Ramos (cell line): ENCODE measurements at regions not wholly inside any gene's neighbourhood (a gene's known extent, or its start where the extent isn't known, plus 50 kb on each side); places are given as distances from the start of the nearest gene placed in this dataset.

Experiments
- in situ Hi-C: fragments of 300-500 bp; cut with MboI; formaldehyde crosslinking; loops from one replicate; pipeline ENCODE4 v1.14.3; 2022; ENCODE audit warnings: low sequenced_read_pairs; ENCODE audit not compliant: unreplicated experiment

DNA sequence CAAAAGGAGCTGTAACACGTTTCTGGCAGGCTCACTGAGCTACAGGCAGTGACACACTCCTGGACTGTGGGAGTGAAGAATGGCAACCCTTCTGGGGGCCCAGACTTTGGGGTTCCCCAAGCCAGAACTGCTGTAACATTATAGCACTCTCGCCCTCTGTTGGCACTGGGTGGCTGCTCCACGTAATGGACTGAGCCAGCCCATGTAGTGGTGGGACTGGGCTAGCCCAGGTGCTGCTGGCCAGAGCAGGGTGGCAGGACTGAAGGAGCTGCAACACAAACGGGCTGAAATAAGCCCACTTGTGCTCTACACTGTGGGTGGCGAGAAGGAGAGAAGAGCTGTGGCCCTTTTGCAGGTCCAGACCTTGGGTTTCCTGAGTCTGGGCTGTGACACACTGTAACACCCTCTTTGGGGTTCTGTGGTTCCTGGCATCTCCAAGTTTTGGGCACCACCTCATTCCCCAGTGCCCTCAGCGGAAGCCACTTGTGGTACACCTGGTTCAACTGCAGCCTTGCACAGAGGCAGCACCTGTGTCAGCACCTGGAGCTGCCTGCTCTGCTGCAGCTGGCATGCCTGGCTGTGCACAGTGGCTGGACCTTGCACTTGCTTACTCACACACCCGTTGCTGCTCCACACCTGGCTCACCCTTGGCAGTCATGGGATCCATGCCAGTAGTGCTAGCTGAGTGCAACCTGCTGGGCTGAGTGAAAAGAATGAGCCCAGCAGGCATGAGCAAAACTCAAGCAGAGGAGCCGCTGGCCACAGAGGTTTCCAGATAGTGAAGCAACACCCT lies 95.0 kb upstream of the PRR16 start:
- in situ Hi-C loops, result no loop called here

DNA sequence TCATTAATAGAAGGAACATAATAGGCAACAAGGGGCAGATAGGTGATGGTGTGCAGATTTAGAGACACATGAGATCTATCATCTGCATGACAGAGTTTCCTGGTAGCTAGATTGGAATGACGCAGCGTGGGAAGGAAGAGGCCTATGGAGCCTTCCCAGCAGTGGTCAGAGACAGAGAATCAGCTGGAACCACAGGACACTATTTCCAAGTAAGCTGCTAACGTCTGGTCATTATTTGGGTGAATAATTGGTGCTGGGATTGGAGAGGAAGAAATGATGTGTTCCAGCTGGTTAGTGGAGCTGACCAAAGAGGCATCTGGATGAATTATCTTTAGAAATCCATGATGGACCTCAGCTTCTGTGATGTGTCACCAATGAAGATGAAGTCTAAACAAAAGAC lies 91.2 kb upstream of the PRR16 start:
- in situ Hi-C loops, result no loop called here

DNA sequence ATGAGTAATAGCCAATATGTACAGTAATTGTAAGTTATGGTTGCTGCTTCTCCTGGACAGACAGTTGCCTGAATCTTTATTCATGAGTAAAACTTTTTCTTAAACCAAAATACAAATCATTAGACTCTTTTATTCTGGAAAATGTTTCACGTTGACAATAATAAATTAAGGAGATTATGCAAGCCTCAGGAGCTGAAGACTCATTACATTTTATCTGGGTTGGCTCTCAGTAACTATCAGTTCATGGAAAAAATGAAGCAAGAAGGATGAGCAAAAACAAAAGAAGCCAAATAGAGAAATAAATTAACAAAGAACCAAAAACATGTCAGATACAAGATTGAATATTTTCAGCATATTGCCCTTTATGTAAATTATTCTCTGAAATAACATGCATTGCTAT lies 88.9 kb upstream of the PRR16 start:
- in situ Hi-C loops, result no loop called here

DNA sequence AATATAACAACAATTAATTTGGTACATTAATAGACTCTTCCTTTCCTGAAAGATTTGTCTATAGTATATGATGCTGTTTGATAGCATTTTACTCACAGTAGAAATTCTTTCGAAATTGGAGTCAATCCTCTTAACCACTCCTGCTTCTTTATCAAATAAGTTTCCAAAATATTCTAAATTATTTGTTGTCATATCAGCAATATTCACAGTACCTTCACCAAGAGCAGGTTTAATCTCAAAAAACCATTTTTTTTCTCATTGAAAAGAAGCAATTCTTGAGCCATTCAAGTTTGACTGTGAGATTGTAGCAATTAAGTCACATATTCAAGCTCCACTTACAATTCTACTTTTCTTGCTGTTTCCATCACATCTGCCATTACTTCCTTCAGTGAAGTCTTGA lies 83.5 kb upstream of the PRR16 start:
- in situ Hi-C loops, result no loop called here

DNA sequence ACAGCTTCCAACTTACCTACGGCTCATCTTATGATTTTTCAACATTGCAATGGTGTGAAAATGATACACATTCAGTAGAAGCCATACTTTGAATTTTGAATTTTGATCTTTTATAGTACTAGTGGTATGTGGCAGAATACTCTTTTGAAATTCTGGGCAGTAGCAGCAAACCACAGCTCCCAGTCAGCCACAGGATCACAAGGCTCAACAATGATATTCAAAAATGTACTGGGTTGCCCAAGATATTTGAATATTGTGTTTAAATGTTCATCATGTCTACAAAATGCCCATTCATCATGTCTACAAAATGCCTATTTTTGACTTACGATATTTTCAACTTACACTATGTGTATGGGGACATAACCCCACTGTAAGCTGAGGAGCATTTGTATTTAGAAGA lies 81.3 kb upstream of the PRR16 start:
- in situ Hi-C loops, result no loop called here

DNA sequence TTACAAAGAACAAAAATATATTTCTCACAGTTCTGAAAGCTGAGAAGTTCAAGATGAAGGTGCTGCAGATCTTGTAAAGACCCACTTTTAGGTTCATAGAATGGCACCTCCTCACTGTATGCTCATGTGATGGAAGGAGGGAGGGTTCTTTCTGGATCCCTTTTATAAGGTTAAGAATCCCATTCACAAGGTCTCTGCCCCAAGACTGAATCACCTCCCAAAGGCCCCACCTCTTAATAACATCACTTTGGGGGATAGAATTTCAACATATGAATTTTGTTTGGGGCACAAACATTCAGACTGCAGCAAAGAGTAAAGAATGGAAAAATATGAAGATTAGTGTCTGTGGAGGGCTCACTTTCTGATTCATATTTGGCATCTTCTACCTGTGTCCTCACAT lies 77.1 kb upstream of the PRR16 start:
- in situ Hi-C loops, result no loop called here

DNA sequence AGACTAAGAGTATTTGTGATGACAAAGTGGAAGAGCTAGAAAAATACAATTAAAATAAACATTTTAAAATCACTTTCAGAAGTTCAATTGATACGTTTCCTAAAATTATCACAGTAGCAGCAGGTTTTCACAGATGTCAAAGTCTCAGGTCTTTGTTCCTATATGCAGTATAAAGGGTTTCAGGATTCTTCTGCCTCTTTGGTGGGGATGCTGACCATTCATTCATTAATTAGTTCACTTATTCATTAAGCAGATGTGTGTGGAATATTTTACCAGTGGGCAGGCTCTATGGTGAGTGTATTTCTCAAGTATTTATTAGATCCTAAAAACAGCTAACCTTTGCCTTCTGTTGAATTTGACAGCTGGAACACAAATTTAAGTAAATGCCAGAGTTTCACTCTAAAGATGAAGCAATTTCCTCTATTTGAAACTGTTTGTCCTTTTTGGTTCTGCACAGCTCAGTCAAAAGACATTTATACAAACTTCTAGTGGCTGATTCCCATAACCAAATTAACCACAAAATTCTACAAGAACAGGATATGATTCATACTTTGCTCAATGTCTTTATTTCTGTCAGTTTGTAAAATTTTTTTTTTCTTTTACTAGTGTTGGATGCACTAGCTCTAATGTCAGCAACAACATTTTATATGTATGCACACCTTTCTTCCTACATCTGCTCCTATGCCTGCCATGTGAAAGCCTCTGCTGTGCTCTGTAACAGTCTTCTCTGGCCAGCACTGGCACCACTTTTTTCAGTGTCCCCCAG lies 75.9 kb upstream of the PRR16 start:
- in situ Hi-C loops, result no loop called here

DNA sequence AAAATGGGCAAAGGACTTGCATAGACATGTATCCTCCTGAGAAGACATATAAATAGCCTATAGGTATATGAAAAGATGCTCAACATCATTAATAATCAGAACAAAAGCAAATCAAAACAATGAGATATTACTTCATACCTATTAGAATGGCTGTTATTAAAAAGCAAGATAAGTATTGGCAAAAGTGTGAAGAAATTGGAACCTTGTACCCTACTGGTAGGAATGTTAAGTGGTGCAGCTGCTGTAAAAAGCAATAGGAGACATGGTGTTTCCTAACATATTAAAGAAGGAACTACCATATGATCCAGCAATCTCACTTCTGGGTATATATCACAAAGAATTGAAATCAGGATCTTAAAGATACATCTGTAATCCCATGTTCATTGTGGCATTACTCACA lies 69.8 kb upstream of the PRR16 start:
- in situ Hi-C loops, result no loop called here

DNA sequence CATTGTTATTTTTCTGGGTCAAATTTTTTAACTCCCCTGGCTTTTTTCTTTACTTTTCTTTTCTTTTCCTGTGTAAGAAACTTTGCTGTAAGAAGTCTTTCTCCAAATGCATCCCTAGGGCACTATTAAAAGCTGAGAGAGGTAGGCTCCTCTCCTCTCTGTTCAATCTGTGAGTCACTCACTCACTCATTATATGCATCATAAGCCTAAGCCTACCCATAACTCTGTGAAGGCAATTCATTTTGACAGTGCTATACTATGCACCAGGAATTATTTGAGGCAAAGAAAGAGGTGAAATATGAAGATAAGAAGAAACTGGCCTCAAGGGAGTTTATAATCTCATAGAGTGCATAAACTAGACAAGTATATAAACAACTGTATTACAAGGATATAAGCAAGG lies 67.9 kb upstream of the PRR16 start:
- in situ Hi-C loops, result no loop called here

DNA sequence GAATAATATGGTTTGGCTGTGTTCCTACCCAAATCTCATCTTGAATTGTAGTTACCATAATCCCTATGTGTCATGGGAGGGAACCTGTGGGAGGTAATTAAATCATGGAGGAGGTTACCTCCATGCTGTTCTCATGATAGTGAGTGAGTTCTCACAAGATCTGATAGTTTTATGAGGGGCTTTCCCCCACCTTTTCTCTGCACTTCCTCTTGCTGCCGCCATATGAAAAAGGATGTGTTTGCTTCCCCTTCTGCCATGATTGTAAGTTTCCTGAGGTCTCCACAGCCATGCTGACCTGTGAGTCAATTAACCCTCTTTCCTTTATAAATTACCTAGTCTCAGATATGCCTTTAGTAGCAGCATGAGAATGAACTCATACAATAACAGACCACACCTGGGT lies 63.7 kb upstream of the PRR16 start:
- in situ Hi-C loops, result no loop called here

DNA sequence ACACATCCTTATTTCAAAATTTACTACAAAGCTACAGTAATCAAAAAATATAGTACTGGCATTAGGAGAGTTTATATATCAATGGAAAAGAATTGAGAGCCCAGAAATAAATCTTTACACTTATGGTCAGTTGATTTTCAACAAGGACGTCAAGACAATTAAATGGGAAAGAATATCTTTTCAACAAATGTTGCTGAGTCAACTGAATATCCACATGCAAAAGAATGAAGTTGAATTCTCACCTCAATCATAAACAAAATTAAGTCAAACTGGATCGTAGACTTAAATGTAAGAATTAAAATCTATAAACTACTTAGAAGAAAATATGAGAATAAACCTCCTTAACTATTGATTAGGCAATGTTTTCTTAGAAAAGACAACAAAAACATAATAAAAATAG lies 61.5 kb upstream of the PRR16 start:
- in situ Hi-C loops, result no loop called here

DNA sequence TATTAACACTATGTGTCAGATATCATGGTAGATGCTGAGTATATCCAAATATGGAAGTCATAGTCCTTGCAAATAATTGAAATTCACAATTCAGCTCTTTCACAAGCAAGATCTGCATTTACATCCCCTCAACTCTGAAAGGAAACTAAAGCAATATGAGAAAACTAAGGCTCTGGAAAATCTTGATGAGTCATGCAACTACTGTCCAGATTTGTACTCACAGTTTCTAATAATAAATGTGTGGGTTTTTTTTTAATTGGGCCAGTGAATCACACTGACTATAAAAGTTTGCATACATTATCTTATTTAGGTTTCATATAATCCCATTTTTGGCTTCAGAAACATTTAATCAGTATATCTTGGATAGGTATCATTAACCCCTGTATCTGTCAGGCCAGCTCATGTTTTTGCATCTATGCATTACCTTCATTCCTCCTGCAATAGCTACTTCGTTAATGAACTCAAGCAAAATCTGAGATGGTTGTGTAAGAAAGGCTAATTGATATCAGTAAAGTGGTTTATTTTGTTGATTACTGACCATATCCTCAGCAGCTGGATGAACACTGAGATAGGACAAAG lies 58.7 kb upstream of the PRR16 start:
- in situ Hi-C loops, result no loop called here

DNA sequence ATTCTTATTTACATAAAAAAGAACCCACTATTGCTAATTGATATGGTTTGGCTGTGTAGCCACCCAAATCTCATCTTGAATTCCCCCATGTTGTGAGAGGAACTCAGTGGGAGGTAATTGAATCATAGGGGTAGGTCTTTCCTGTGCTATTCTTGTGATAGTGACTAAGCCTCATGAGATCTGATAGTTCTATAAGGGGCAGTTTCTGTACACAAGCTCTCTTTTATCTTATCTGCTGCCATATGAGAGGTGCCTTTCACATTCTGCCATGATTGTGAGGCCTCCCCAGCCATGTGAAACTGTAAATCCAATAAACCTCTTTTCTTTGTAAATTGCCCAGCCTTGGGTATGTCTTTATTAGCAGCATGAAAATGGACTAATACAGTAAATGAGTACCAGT lies 58.2 kb upstream of the PRR16 start:
- in situ Hi-C loops, result no loop called here

DNA sequence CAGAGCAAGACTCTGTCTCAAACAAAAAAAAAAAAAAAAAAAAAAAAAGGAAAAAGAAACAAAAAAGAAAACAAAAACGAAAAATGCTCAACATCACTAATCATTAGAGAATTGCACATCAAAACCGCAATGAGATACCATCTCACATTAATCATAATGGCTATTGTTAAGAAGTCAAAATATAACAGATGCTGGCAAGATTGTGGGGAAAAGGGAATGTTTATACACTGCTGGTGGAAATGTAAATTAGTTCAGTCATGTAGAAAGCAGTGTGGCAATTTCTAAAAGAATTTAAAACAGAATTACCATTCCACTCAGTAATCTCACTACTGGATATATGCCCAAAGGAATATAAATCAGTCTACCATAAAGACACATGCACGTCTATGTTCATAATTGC lies 50.4 kb upstream of the PRR16 start:
- in situ Hi-C loops, result no loop called here
